ENCODE measurements at regions not wholly inside any gene's neighbourhood (a gene's known extent, or its start where the extent isn't known, plus 50 kb on each side); places are given as distances from the start of the nearest gene placed in this dataset.

DNA sequence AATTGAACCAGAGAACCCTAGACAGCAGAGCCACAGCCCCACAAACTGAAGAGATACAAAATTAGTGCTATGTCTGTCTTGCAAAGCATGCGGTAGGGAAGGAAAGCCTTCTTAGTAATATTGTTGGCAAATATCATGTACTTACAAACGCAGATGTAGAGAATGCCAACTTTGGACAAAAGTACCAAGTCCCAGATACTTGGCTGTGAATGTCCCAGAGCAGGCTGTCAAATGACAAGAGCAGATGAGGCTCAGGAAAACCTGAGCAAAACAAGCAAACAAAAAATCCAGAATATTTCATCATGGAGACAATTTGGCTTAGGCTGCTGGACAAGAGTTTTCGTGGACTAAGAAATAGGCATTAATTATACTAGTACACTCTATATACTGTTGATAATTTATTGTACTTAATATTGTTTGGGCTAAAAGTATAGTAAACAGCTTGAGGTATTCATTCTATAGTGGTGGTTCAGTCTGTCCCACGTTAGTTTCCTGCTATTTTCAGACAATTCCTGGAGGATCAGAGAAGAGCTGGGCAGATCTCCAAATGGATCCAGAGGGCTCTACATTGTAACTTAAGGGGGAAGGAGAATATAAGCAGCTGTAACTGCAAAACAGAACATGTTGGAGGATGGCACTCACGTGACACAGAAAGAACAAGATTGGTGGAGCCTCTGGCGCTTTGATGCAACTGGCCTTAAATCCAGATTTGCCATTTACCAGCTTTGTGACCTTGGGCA lies 329.8 kb downstream of the ATP23 start:
- no peak overlapping the region for H3K27ac ChIP-seq (ENCODE audit: low read depth in 1 of 2, low read length in 1 of 2)
- H3K9me3 ChIP-seq (ENCODE audit: control insufficient read depth in 2 of 2, insufficient read depth in 1 of 2, low read length in 1 of 2) = no peaks in the 10 kb centered on the region
- no peaks in the 10 kb centered on the region for H3K36me3 ChIP-seq (ENCODE audit: control insufficient read depth in 2 of 2, insufficient read depth in 2 of 2, low read length in 1 of 2)
- no peaks in the 10 kb centered on the region for H3K4me1 ChIP-seq (ENCODE audit: control insufficient read depth in 2 of 2, insufficient read depth in 2 of 2, low read length in 2 of 2)
- no peak for DNase-seq (ENCODE audit: low read depth in 6 of 9, low spot score in 9 of 9)
- no peak overlapping the region for H3K4me3 ChIP-seq (ENCODE audit: low read length in 2 of 2)
- H3K27me3 ChIP-seq (ENCODE audit: control insufficient read depth in 2 of 2, insufficient read depth in 1 of 2, low read length in 1 of 2) = no peaks in the 10 kb centered on the region
- 91% methylated on average over 6 of the region's 6 CpGs for WGBS

DNA sequence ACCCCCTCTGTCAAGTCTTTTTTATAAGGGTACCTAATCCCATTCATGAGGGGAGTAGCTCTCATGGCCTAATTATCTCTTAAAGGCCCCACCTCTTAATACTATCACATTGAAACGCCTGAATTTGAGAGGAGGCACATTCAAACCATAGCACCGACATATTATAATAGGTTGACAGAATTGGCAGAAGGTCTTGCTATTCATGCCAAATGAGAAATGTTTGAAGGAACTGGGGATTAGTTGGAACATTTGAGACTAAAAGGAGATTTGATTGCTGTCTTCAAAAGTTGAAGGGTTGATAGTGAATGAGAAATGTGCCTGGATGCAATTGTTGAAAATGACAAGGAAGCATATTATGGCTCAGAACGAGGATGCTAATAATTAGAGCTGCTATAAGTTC lies 331.1 kb downstream of the ATP23 start:
- WGBS = 87% methylated on average over 3 of the region's 3 CpGs
- no peaks in the 10 kb centered on the region for H3K4me1 ChIP-seq (ENCODE audit: control insufficient read depth in 2 of 2, insufficient read depth in 2 of 2, low read length in 2 of 2)
- no peaks in the 10 kb centered on the region for H3K36me3 ChIP-seq (ENCODE audit: control insufficient read depth in 2 of 2, insufficient read depth in 2 of 2, low read length in 1 of 2)
- no peak for DNase-seq (ENCODE audit: low read depth in 6 of 9, low spot score in 9 of 9)
- no peak overlapping the region for H3K4me3 ChIP-seq (ENCODE audit: low read length in 2 of 2)
- peaks cover 0 to 4% of the 10 kb centered on the region in 2 donors for H3K9me3 ChIP-seq (ENCODE audit: control insufficient read depth in 2 of 2, insufficient read depth in 1 of 2, low read length in 1 of 2)
- no peak overlapping the region for H3K27ac ChIP-seq (ENCODE audit: low read depth in 1 of 2, low read length in 1 of 2)
- no peaks in the 10 kb centered on the region for H3K27me3 ChIP-seq (ENCODE audit: control insufficient read depth in 2 of 2, insufficient read depth in 1 of 2, low read length in 1 of 2)

DNA sequence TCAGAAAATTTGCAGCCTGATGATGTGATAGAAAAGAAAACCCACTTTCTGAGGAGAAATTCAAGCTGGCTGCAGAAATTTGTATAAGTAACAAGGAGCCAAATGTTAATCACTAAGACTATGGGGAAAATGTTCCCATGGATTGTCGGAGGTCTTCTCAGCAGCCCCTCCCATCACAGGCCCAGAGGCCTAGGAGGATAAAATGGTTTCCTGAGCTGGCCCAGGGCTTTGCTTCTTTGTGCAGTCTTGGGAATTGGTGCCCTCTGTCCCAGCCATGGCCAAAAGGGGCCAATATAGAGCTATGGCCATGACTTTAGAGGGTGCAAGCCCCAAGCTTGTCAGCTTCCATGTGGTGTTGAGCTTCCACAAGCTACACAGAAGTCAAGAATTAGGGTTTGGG lies 335.9 kb downstream of the ATP23 start:
- no peak overlapping the region for H3K4me3 ChIP-seq (ENCODE audit: low read length in 2 of 2)
- no peaks in the 10 kb centered on the region for H3K36me3 ChIP-seq (ENCODE audit: control insufficient read depth in 2 of 2, insufficient read depth in 2 of 2, low read length in 1 of 2)
- H3K27ac ChIP-seq (ENCODE audit: low read depth in 1 of 2, low read length in 1 of 2) = no peak overlapping the region
- no peaks in the 10 kb centered on the region for H3K4me1 ChIP-seq (ENCODE audit: control insufficient read depth in 2 of 2, insufficient read depth in 2 of 2, low read length in 2 of 2)
- H3K27me3 ChIP-seq (ENCODE audit: control insufficient read depth in 2 of 2, insufficient read depth in 1 of 2, low read length in 1 of 2) = no peaks in the 10 kb centered on the region
- 94% methylated on average over 1 of the region's 1 CpG for WGBS
- peaks cover 1 to 6% of the 10 kb centered on the region in 2 donors for H3K9me3 ChIP-seq (ENCODE audit: control insufficient read depth in 2 of 2, insufficient read depth in 1 of 2, low read length in 1 of 2)
- DNase-seq (ENCODE audit: low read depth in 6 of 9, low spot score in 9 of 9) = no peak

DNA sequence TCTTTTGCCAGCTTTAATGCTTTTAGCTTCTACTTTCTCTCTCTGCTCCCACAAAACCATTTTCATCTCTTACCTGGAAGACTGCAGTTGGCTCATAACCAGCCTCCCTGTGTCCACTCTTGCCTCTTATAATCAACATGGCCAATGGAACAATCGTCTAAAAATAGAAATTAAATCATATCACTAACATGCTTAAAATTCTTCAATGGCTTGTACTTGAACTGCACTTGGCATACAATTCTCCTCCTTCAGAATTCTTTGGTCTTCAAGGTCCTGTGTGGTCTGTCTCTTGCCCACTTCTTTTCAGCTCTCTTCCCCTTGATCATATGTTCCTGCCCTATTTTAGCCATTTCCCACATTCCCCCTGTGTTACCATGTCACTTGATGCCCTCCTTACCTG lies 342.2 kb downstream of the ATP23 start:
- 90% methylated on average over 1 of the region's 1 CpG for WGBS
- no peaks in the 10 kb centered on the region for H3K27me3 ChIP-seq (ENCODE audit: control insufficient read depth in 2 of 2, insufficient read depth in 1 of 2, low read length in 1 of 2)
- no peak overlapping the region for H3K27ac ChIP-seq (ENCODE audit: low read depth in 1 of 2, low read length in 1 of 2)
- DNase-seq (ENCODE audit: low read depth in 6 of 9, low spot score in 9 of 9) = no peak
- no peaks in the 10 kb centered on the region for H3K9me3 ChIP-seq (ENCODE audit: control insufficient read depth in 2 of 2, insufficient read depth in 1 of 2, low read length in 1 of 2)
- no peaks in the 10 kb centered on the region for H3K4me1 ChIP-seq (ENCODE audit: control insufficient read depth in 2 of 2, insufficient read depth in 2 of 2, low read length in 2 of 2)
- no peaks in the 10 kb centered on the region for H3K36me3 ChIP-seq (ENCODE audit: control insufficient read depth in 2 of 2, insufficient read depth in 2 of 2, low read length in 1 of 2)
- no peak overlapping the region for H3K4me3 ChIP-seq (ENCODE audit: low read length in 2 of 2)

DNA sequence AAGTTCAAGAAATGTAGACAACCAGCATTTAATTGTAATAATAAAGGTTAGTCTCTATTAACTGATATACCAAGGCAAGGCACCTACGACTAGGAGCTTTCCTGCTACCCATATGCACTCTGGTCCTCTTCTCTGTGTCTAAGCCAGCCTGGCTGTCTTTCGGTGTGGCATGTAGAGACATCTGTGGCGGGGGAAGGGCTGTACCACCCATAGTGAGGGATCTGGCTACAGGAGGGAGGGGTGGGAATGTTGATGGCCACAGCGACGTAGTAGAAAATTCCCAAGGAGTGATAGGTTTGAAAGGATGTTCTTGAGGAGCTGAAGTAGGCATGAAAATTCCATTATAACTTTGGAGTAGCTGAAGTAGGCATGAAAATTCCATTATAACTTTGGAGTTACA lies 344.2 kb downstream of the ATP23 start:
- no peak for DNase-seq (ENCODE audit: low read depth in 6 of 9, low spot score in 9 of 9)
- Histone ChIP-seq H3K36me3 (ENCODE audit: control insufficient read depth in 2 of 2, insufficient read depth in 2 of 2, low read length in 1 of 2) (no peaks in the 10 kb centered on the region), H3K9me3 (ENCODE audit: control insufficient read depth in 2 of 2, insufficient read depth in 1 of 2, low read length in 1 of 2) (no peaks in the 10 kb centered on the region), H3K27ac (ENCODE audit: low read depth in 1 of 2, low read length in 1 of 2) (no peak overlapping the region), H3K4me3 (ENCODE audit: low read length in 2 of 2) (no peak overlapping the region), H3K4me1 (ENCODE audit: control insufficient read depth in 2 of 2, insufficient read depth in 2 of 2, low read length in 2 of 2) (no peaks in the 10 kb centered on the region), H3K27me3 (ENCODE audit: control insufficient read depth in 2 of 2, insufficient read depth in 1 of 2, low read length in 1 of 2) (no peaks in the 10 kb centered on the region)
- 68% methylated on average over 5 of the region's 5 CpGs for WGBS

DNA sequence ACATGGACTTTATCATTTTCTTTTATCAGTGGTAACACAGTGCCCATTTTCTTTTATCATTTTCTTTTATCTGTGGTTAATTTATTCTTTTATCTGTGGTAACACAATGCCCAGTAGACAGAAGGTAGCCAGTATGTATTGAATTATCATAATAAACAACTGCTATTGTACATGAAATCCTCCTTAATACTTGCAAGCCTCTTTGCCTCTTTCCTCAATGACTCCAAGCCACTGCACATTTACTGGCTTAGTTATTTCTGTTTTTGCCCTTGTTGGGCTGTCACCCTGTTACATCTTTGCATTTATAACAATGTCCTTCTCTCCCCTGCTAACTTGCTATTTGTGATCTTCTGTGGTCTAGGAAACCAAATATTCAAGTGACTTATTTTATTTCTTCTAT lies 345.0 kb downstream of the ATP23 start:
- H3K36me3 ChIP-seq (ENCODE audit: control insufficient read depth in 2 of 2, insufficient read depth in 2 of 2, low read length in 1 of 2) = no peaks in the 10 kb centered on the region
- no peak overlapping the region for H3K27ac ChIP-seq (ENCODE audit: low read depth in 1 of 2, low read length in 1 of 2)
- DNase-seq (ENCODE audit: low read depth in 6 of 9, low spot score in 9 of 9) = no peak
- no peaks in the 10 kb centered on the region for H3K4me1 ChIP-seq (ENCODE audit: control insufficient read depth in 2 of 2, insufficient read depth in 2 of 2, low read length in 2 of 2)
- no peaks in the 10 kb centered on the region for H3K9me3 ChIP-seq (ENCODE audit: control insufficient read depth in 2 of 2, insufficient read depth in 1 of 2, low read length in 1 of 2)
- H3K4me3 ChIP-seq (ENCODE audit: low read length in 2 of 2) = no peak overlapping the region
- no peaks in the 10 kb centered on the region for H3K27me3 ChIP-seq (ENCODE audit: control insufficient read depth in 2 of 2, insufficient read depth in 1 of 2, low read length in 1 of 2)

DNA sequence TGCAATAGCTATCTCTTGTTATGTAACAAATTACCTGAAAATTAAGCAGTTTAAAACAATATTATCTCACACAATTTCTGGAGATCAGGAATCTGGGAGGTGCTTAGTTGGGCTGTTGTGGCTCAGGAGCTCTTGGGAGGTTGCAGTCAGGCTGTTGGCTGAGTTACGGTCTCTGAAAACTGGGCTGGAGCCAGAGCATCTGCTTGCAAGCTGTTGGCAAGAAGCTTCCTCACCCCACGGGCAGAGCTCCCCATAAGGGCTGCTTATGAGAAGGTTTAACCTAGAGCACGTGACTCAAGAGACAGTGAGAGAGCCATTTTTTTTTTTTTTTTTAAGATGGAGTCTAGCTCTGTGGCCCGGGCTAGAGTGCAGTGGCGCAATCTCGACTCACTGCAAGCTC lies 346.8 kb downstream of the ATP23 start:
- DNase-seq (ENCODE audit: low read depth in 6 of 9, low spot score in 9 of 9) = no peak
- WGBS = 94% methylated on average over 6 of the region's 6 CpGs
- Histone ChIP-seq H3K36me3 (ENCODE audit: control insufficient read depth in 2 of 2, insufficient read depth in 2 of 2, low read length in 1 of 2) (no peaks in the 10 kb centered on the region), H3K9me3 (ENCODE audit: control insufficient read depth in 2 of 2, insufficient read depth in 1 of 2, low read length in 1 of 2) (no peaks in the 10 kb centered on the region), H3K27me3 (ENCODE audit: control insufficient read depth in 2 of 2, insufficient read depth in 1 of 2, low read length in 1 of 2) (no peaks in the 10 kb centered on the region), H3K4me1 (ENCODE audit: control insufficient read depth in 2 of 2, insufficient read depth in 2 of 2, low read length in 2 of 2) (no peaks in the 10 kb centered on the region), H3K4me3 (ENCODE audit: low read length in 2 of 2) (no peak overlapping the region), H3K27ac (ENCODE audit: low read depth in 1 of 2, low read length in 1 of 2) (no peak overlapping the region)

DNA sequence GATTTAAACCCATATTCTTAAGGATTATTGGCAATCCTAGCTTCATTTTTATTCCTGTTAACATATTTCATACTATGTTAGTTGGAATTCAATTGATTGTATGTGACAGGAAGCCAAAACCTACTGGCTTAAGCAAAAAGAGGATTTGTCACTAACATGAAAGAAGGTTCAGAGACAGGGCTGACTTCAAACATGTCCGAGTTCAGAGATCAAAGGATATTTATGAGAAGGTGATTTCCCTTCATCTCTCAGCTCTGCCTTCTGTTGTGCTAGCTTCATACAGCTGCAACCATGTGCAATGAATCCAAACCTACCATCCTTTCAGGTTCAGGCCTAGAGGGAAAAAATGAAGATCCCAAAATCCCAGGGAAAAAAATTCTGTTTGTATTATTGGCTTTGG lies 349.7 kb downstream of the ATP23 start:
- no peak overlapping the region for H3K27ac ChIP-seq (ENCODE audit: low read depth in 1 of 2, low read length in 1 of 2)
- no peaks in the 10 kb centered on the region for H3K36me3 ChIP-seq (ENCODE audit: control insufficient read depth in 2 of 2, insufficient read depth in 2 of 2, low read length in 1 of 2)
- WGBS = 74% methylated on average over 1 of the region's 1 CpG
- no peaks in the 10 kb centered on the region for H3K9me3 ChIP-seq (ENCODE audit: control insufficient read depth in 2 of 2, insufficient read depth in 1 of 2, low read length in 1 of 2)
- no peak overlapping the region for H3K4me3 ChIP-seq (ENCODE audit: low read length in 2 of 2)
- H3K27me3 ChIP-seq (ENCODE audit: control insufficient read depth in 2 of 2, insufficient read depth in 1 of 2, low read length in 1 of 2) = no peaks in the 10 kb centered on the region
- no peak for DNase-seq (ENCODE audit: low read depth in 6 of 9, low spot score in 9 of 9)
- no peaks in the 10 kb centered on the region for H3K4me1 ChIP-seq (ENCODE audit: control insufficient read depth in 2 of 2, insufficient read depth in 2 of 2, low read length in 2 of 2)

DNA sequence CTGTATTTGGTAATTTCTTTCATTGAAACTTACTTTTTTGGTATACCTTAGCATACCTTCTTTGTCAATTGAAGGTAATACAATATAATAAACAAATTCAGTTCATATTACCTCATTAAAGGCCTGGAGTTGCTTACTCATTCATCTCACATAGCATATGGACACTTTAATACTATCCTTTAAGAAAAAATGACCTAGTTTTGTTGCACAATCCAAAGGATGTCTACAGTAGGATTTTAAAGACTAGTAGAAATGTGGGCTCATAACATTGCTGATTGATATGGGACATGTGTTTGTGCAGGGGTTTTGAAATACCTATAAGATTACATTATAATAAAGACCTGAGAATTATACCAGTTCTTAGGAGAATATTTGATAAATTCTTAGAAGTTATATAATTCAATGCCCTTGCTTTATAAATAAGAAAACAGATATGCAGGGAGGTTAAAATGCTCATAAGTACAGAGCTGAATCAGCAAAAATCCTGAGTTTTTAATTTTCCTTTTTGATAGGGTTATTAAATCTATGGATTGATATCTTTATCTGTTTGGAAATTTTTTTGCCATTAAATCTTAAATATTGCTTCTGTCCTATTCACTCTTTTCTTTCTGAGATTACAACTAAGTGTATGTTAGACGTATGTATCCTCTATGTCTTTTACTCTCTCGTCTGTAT lies 352.1 kb downstream of the ATP23 start:
- Histone ChIP-seq H3K9me3 (ENCODE audit: control insufficient read depth in 2 of 2, insufficient read depth in 1 of 2, low read length in 1 of 2) (no peaks in the 10 kb centered on the region), H3K4me3 (ENCODE audit: low read length in 2 of 2) (no peak overlapping the region), H3K27me3 (ENCODE audit: control insufficient read depth in 2 of 2, insufficient read depth in 1 of 2, low read length in 1 of 2) (no peaks in the 10 kb centered on the region), H3K27ac (ENCODE audit: low read depth in 1 of 2, low read length in 1 of 2) (no peak overlapping the region), H3K36me3 (ENCODE audit: control insufficient read depth in 2 of 2, insufficient read depth in 2 of 2, low read length in 1 of 2) (no peaks in the 10 kb centered on the region), H3K4me1 (ENCODE audit: control insufficient read depth in 2 of 2, insufficient read depth in 2 of 2, low read length in 2 of 2) (no peaks in the 10 kb centered on the region)
- no peak for DNase-seq (ENCODE audit: low read depth in 6 of 9, low spot score in 9 of 9)
- WGBS = 95% methylated on average over 2 of the region's 2 CpGs

Data from thymus (tissue), 11 donors.